Heart left ventricle (tissue), 16 donors: ENCODE measurements at regions not wholly inside any gene's neighbourhood (a gene's known extent, or its start where the extent isn't known, plus 50 kb on each side); places are given as distances from the start of the nearest gene placed in this dataset.

ENCODE experiments used
- ATAC-seq, 4 donors: fragments of 200-7000 bp; cut with Tn5 transposase; one replicate each; pipeline ENCODE4 v1.9.1; 2020 to 2022; ENCODE audit warnings: moderate library complexity in 4 of 4, mild to moderate bottlenecking in 3 of 4, moderate number of reproducible peaks in 1 of 4
- DNase-seq, 5 donors: peaks; one replicate each; pipeline ENCODE4 v3.0.0-alpha.2; 2020
- H3K27ac ChIP-seq, 12 donors: fragments of 200-600 bp; sonication (generic) in 4 of 12; one replicate each; pipeline versions ENCODE4 v1.5.0 to v1.8.0; 2016 to 2022; ENCODE audit warnings: mild to moderate bottlenecking in 2 of 12
- H3K27me3 ChIP-seq, 9 donors: fragments of 200-600 bp; sonication (generic) in 2 of 9; one replicate each; pipeline versions ENCODE4 v1.5.1 to v1.8.0; 2016 to 2022; ENCODE audit warnings: mild to moderate bottlenecking in 3 of 9
- H3K36me3 ChIP-seq, 9 donors: fragments of 200-600 bp; sonication (generic) in 2 of 9; one replicate each; pipeline versions ENCODE4 v1.5.0 to v1.8.0; 2018 to 2022; ENCODE audit warnings: mild to moderate bottlenecking in 2 of 9
- H3K4me1 ChIP-seq, 12 donors: fragments of 200-600 bp; sonication (generic) in 4 of 12; one replicate each; pipeline versions ENCODE4 v1.5.0 to v1.8.0; 2016 to 2022; ENCODE audit warnings: mild to moderate bottlenecking in 3 of 12
- H3K4me3 ChIP-seq, 12 donors: fragments of 200-600 bp; sonication (generic) in 4 of 12; one replicate each; pipeline versions ENCODE4 v1.5.0 to v1.8.0; 2017 to 2022; ENCODE audit warnings: mild to moderate bottlenecking in 9 of 12, moderate library complexity in 4 of 12
- H3K9me3 ChIP-seq, 12 donors: fragments of 200-600 bp; sonication (generic) in 4 of 12; one replicate each; pipeline versions ENCODE4 v1.5.0 to v1.8.0; 2016 to 2022; ENCODE audit warnings: mild to moderate bottlenecking in 1 of 12
- POLR2A ChIP-seq, 2 donors: fragments of 450-650 bp; IDR thresholded peaks; one replicate each; pipeline ENCODE4 v1.6.1; 2017; ENCODE audit warnings: antibody characterized with exemption in 2 of 2, mild to moderate bottlenecking in 2 of 2, moderate library complexity in 2 of 2
- WGBS, 4 donors: extraction: QIAGEN DNeasy Blood & Tissue Kit in 2 of 4; methylation state at CpG; one replicate each; pipeline versions ENCODE4 v1.1.5 to v1.1.7; 2013 to 2018; 5-methylcytosine and 5-hydroxymethylcytosine counted together
- intact Hi-C, 10 donors: fragments of 100-400 bp; cut with DNase I; formaldehyde crosslinking; loops; one replicate each; pipeline versions ENCODE4 v1.11.1 to v1.14.2; 2022
- TF ChIP-seq, protein P1 (sequence below), 12 donors: fragments of 200-600 bp; sonication (generic) in 4 of 12; IDR thresholded peaks; one replicate each; pipeline versions ENCODE4 v1.5.0 to v1.8.0; 2018 to 2022; ENCODE audit warnings: antibody characterized with exemption in 12 of 12, mild to moderate bottlenecking in 5 of 12
- donor health status: ischemic (EF 13 %, LVEDD 7.1; RV severe dilation, severe dysfunction).
- donor health status: healthy with polysubstance abuse.
- donor health status: DM: no; HTN: yes; CAD: no.
- donor health status: DM: no; HTN: no; CAD: no.
- donor health status: ischemic (EF 25% LVEDD 6.9; RV normal size, moderate dysfunction).
- donor health status: ischemic (EF 25% LVEDD 5.7; RV mildly dilated, moderate dysfunction).
- donor health status: healthy.
- donor health status: DM: yes; HTN: yes; CAD: no.
- donor health status: ischemic (EF 35%, LVEDD 5.7; RV mildly dilated, moderate dysfunction).
- donor health status: nonischemic (EF 11% LVEDD 7.7; RV severe dilation, severe dysfunction).
- donor health status: DM: yes; HTN: yes; CAD: no.
- donor health status: PGD.
- donor health status: ischemic (EF 29% LVEDD 5.4; RV normal size, mild dysfunction).
- donor health status: nonischemic (EF 23%, LVEDD 6.1; RV moderate dilation, normal function).

DNA sequence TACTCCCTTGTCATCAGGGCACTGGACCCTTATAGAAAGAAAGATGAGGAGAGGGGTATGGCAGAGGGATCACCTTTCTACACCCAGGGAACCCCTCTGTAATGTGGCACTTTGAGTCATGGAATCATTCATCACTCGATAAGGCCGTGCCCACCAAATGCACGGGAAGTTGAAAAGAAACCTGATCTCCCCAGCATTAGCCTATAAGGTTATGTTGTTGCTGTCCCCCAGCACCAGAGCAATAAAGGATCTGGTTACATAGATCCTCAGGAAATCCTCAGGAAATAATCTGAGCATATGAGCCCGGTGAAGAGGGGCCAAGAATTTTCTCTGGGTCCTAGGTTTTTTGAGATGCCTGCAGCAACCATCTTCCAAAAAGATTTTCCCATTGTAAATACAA, 148.8 kb upstream of the CRY1 start:
- ATAC-seq = no peak
- no peak for DNase-seq
- Histone ChIP-seq H3K27me3 (peaks cover 0 to 24% (median 1%) of the 10 kb centered on the region in 9 donors), H3K36me3 (no peaks in the 10 kb centered on the region), H3K4me3 (no peak overlapping the region), H3K27ac (no peak overlapping the region), H3K9me3 (no peaks in the 10 kb centered on the region), H3K4me1 (no peaks in the 10 kb centered on the region)
- no peak for TF ChIP-seq POLR2A (IDR thresholded peaks at IDR 0.05)
- TF ChIP-seq, protein P1, sequence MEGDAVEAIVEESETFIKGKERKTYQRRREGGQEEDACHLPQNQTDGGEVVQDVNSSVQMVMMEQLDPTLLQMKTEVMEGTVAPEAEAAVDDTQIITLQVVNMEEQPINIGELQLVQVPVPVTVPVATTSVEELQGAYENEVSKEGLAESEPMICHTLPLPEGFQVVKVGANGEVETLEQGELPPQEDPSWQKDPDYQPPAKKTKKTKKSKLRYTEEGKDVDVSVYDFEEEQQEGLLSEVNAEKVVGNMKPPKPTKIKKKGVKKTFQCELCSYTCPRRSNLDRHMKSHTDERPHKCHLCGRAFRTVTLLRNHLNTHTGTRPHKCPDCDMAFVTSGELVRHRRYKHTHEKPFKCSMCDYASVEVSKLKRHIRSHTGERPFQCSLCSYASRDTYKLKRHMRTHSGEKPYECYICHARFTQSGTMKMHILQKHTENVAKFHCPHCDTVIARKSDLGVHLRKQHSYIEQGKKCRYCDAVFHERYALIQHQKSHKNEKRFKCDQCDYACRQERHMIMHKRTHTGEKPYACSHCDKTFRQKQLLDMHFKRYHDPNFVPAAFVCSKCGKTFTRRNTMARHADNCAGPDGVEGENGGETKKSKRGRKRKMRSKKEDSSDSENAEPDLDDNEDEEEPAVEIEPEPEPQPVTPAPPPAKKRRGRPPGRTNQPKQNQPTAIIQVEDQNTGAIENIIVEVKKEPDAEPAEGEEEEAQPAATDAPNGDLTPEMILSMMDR (IDR thresholded peaks at IDR 0.05) = no peak
- 11 to 27% (median 17%) methylated on average over 4 of the region's 4 CpGs for WGBS, 4 donors
- intact Hi-C loops = no loop called here

DNA sequence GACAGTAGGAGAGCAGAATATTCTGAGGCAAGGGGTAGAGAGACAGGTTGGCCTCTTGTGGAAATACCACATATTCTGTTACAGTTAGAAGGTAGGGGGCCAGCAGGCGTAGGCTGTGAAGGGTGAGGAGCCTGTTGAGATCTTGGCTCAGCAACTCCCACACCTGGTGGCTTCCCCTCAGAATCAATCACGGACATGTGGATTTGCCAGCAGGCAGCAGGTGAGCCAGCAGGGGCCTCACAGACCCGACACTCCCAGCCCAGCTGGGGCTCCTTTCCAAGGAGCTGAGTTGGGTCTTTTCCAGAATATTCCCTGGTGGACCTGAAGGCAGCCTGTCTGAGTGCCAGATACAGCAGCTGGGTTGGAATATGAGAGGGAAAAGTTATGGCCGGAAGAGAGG, 150.0 kb upstream of the CRY1 start:
- no peaks in the 10 kb centered on the region for H3K4me1 ChIP-seq
- no peak overlapping the region for H3K4me3 ChIP-seq
- H3K9me3 ChIP-seq = no peaks in the 10 kb centered on the region
- intact Hi-C loops = no loop called here
- no peaks in the 10 kb centered on the region for H3K36me3 ChIP-seq
- TF ChIP-seq, protein P1 (IDR thresholded peaks at IDR 0.05) = no peak
- no peak for TF ChIP-seq POLR2A (IDR thresholded peaks at IDR 0.05)
- ATAC-seq = no peak
- H3K27me3 ChIP-seq = peaks cover 0 to 31% (median 3%) of the 10 kb centered on the region in 9 donors
- no peak overlapping the region for H3K27ac ChIP-seq
- 35 to 57% (median 48%) methylated on average over 4 of the region's 4 CpGs for WGBS, 4 donors
- no peak for DNase-seq

DNA sequence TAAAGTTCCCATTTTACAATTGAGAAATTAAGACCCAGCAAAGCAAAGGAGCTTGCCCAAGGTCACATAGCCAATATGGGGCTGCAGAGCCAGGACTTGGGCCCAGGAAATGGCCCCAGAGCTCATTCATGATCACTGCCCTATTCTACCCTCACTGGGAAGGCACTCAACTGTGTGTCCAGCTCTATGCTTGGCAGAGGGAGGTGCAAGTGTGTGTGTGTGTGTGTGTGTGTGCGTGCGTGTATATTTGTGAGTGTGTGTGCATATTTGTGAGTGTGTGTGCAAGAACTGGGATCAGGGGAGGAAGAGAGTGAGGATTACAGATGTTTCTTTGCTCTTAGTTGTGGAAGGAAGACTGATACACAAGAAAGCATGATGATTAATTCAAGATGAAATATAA, 151.2 kb upstream of the CRY1 start:
- H3K27me3 ChIP-seq = peaks cover 0 to 31% (median 3%) of the 10 kb centered on the region in 9 donors
- H3K4me3 ChIP-seq = no peak overlapping the region
- no peaks in the 10 kb centered on the region for H3K9me3 ChIP-seq
- ATAC-seq = no peak
- no peak for DNase-seq
- 41 to 91% (median 84%) methylated on average over 2 of the region's 2 CpGs for WGBS, 4 donors
- TF ChIP-seq, protein P1 (IDR thresholded peaks at IDR 0.05) = no peak
- no peak for TF ChIP-seq POLR2A (IDR thresholded peaks at IDR 0.05)
- H3K4me1 ChIP-seq = no peaks in the 10 kb centered on the region
- intact Hi-C loops = no loop called here
- H3K27ac ChIP-seq = no peak overlapping the region
- no peaks in the 10 kb centered on the region for H3K36me3 ChIP-seq

DNA sequence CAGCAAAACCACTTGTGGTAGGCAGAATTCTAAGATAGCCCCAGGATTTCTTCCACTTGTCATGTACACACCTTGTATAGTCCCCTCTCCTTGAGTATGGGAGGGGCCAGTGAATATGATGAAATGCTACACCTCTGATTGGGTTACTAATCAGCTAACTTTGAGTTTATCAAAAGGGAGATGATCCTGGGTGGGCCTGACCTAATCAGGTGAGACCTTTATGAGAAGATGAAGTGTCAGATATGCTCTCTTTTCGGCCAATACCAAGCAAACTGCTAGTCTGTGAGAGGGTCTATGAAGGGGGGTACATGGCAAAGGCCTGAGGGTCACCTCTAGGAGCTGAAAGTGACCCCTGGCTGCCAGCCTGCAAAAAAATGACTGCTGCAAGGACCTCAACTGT, 154.3 kb upstream of the CRY1 start:
- no peak for TF ChIP-seq POLR2A (IDR thresholded peaks at IDR 0.05)
- TF ChIP-seq, protein P1 (IDR thresholded peaks at IDR 0.05) = no peak
- ATAC-seq = no peak
- Histone ChIP-seq H3K4me1 (no peaks in the 10 kb centered on the region), H3K4me3 (no peak overlapping the region), H3K9me3 (no peaks in the 10 kb centered on the region), H3K36me3 (no peaks in the 10 kb centered on the region), H3K27ac (no peak overlapping the region), H3K27me3 (peaks cover 0 to 32% (median 3%) of the 10 kb centered on the region in 9 donors)
- 44 to 67% (median 56%) methylated on average over 1 of the region's 1 CpG for WGBS, 4 donors
- DNase-seq = no peak
- intact Hi-C loops = no loop called here
